ENCODE measurements at regions not wholly inside any gene's neighbourhood (a gene's known extent, or its start where the extent isn't known, plus 50 kb on each side); places are given as distances from the start of the nearest gene placed in this dataset.

DNA sequence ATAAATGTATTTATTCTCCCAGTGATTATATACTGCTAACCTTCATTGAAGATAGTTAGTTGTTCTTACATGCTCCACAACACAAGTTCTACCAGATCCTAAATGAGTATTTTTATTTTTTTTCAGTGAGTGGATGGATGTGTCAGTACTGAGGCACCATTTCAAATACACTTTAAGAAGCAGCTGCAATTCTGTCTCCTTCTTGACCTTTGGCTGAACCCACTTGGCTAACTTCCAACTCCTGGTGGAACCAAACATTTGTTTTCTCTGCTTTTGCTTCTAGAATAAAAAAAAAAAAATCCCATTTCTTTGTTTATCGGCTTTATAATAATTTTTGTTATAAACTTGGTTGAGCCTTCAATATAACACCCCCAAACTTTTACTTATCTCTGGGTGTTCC is 458.3 kb upstream of the MAP3K7 start:
- Histone ChIP-seq H3K9me3 (no peaks in the 10 kb centered on the region), H3K4me3 (no peak overlapping the region), H3K27ac (no peak overlapping the region), H3K36me3 (replicated peaks in 1 of 2; ENCODE audit: insufficient read depth in 1 of 2, low read depth in 2 of 2) (no peaks in the 10 kb centered on the region), H3K4me1 (no peaks in the 10 kb centered on the region), H3K27me3 (no peaks in the 10 kb centered on the region)
- no peak for ATAC-seq
- no peak for DNase-seq
- 57 to 65% methylated on average over 1 of the region's 1 CpG for WGBS, 2 donors
- intact Hi-C loops (cut with DNase I): no loop called here
- TF ChIP-seq POLR2A (IDR thresholded peaks at IDR 0.05): no peak
- TF ChIP-seq, protein P1, sequence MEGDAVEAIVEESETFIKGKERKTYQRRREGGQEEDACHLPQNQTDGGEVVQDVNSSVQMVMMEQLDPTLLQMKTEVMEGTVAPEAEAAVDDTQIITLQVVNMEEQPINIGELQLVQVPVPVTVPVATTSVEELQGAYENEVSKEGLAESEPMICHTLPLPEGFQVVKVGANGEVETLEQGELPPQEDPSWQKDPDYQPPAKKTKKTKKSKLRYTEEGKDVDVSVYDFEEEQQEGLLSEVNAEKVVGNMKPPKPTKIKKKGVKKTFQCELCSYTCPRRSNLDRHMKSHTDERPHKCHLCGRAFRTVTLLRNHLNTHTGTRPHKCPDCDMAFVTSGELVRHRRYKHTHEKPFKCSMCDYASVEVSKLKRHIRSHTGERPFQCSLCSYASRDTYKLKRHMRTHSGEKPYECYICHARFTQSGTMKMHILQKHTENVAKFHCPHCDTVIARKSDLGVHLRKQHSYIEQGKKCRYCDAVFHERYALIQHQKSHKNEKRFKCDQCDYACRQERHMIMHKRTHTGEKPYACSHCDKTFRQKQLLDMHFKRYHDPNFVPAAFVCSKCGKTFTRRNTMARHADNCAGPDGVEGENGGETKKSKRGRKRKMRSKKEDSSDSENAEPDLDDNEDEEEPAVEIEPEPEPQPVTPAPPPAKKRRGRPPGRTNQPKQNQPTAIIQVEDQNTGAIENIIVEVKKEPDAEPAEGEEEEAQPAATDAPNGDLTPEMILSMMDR (IDR thresholded peaks at IDR 0.05): no peak

DNA sequence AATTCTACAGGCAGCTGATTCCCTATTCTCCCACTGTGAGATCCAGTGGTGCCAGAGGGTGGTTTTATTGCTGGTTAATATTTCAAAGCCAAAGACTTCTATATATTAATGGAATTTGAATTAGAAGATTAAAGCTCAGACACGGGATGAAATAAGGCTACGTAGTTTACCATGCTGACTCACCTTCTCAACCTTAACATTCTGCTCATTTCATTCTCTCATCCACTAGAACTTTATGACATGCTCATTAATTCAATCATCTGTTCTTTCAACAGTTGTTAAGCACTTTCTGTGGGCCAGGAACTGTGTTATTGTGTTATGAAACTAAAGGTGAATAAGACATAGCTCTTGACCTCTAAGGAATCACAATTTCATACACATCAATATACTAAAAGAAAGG is 456.9 kb upstream of the MAP3K7 start:
- no peaks in the 10 kb centered on the region for H3K36me3 ChIP-seq (replicated peaks in 1 of 2; ENCODE audit: insufficient read depth in 1 of 2, low read depth in 2 of 2)
- ATAC-seq: no peak
- no peak for DNase-seq
- intact Hi-C loops (cut with DNase I): no loop called here
- no peak overlapping the region for H3K27ac ChIP-seq
- no peaks in the 10 kb centered on the region for H3K4me1 ChIP-seq
- 78 to 88% methylated on average over 2 of the region's 2 CpGs for WGBS, 2 donors
- no peaks in the 10 kb centered on the region for H3K27me3 ChIP-seq
- no peak overlapping the region for H3K4me3 ChIP-seq
- no peaks in the 10 kb centered on the region for H3K9me3 ChIP-seq
- TF ChIP-seq POLR2A (IDR thresholded peaks at IDR 0.05): no peak
- TF ChIP-seq, protein P1 (IDR thresholded peaks at IDR 0.05): no peak

DNA sequence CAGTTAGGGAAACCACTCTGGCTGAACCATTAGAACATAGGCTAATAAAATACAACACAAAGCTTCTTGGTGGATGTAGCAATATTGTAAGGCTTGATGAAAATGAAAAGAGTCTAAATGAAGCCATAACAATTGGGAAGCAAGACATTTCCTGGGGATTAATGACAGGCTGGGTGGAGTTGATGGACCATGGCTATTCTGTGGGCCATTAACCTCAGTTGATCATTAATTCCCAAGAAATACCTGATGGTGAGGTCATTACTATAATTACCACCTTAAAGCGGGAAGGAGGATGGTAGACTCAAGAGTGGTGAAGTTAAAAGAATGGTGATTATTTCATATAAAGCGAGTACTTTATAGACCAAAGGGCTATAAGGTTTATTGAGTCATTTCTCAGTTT is 455.8 kb upstream of the MAP3K7 start:
- no peaks in the 10 kb centered on the region for H3K4me1 ChIP-seq
- H3K9me3 ChIP-seq: no peaks in the 10 kb centered on the region
- no peak overlapping the region for H3K27ac ChIP-seq
- no peak overlapping the region for H3K4me3 ChIP-seq
- no peaks in the 10 kb centered on the region for H3K36me3 ChIP-seq (replicated peaks in 1 of 2; ENCODE audit: insufficient read depth in 1 of 2, low read depth in 2 of 2)
- DNase-seq (no peak), ATAC-seq (no peak)
- WGBS, 2 donors: 68 to 84% methylated on average over 2 of the region's 2 CpGs
- no peaks in the 10 kb centered on the region for H3K27me3 ChIP-seq
- TF ChIP-seq, protein P1 (IDR thresholded peaks at IDR 0.05): no peak
- TF ChIP-seq POLR2A (IDR thresholded peaks at IDR 0.05): no peak
- intact Hi-C loops (cut with DNase I): no loop called here

DNA sequence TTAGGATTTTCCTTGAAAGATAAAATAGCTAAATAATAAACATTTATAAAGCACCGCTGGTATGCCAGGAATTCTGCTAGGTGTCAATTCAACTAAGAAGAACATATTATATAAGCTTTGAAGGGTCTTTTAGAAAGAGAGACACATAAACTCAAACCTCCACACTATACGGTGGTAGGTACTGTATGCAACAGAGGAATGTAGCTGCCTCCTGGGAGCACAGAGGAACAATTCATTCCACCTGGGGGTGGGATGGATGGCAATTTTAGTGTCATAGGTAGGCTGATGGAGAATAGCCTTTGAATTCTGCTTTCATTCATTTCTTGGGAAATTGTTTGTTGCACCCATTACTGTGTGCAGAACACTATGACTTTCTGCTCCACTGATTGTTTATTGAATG is 447.1 kb upstream of the MAP3K7 start:
- no peaks in the 10 kb centered on the region for H3K36me3 ChIP-seq (replicated peaks in 1 of 2; ENCODE audit: insufficient read depth in 1 of 2, low read depth in 2 of 2)
- no peak for TF ChIP-seq POLR2A (IDR thresholded peaks at IDR 0.05)
- TF ChIP-seq, protein P1 (IDR thresholded peaks at IDR 0.05): no peak
- H3K4me3 ChIP-seq: no peak overlapping the region
- 61 to 79% methylated on average over 2 of the region's 2 CpGs for WGBS, 2 donors
- no peak for ATAC-seq
- no peak overlapping the region for H3K27ac ChIP-seq
- H3K9me3 ChIP-seq: no peaks in the 10 kb centered on the region
- DNase-seq: no peak
- no peaks in the 10 kb centered on the region for H3K4me1 ChIP-seq
- H3K27me3 ChIP-seq: no peaks in the 10 kb centered on the region
- intact Hi-C loops (cut with DNase I): no loop called here

DNA sequence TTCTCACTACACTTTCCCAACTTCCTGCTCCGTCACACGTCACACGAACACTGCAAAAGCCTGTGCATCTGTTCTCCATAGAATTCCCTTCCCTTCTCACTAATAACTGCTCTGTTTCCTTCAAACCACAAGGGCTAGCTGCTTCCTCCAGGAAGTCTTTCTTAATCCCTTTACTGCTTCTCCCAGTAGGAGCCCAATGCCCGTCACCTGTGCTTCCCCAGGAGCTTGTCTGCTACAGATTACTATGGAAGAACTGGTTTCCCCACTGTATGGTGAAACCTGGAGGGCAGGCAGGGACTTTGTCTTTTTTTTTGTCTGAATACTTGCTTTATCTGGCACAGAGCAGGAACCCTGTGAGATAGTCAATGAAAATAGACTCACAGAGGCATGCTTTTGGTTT is 444.7 kb upstream of the MAP3K7 start:
- H3K9me3 ChIP-seq: no peaks in the 10 kb centered on the region
- TF ChIP-seq, protein P1 (IDR thresholded peaks at IDR 0.05): no peak
- no peak for TF ChIP-seq POLR2A (IDR thresholded peaks at IDR 0.05)
- DNase-seq (no peak), ATAC-seq (no peak)
- WGBS, 2 donors: 66 to 77% methylated on average over 4 of the region's 4 CpGs
- no peaks in the 10 kb centered on the region for H3K4me1 ChIP-seq
- H3K36me3 ChIP-seq (replicated peaks in 1 of 2; ENCODE audit: insufficient read depth in 1 of 2, low read depth in 2 of 2): no peaks in the 10 kb centered on the region
- intact Hi-C loops (cut with DNase I): no loop called here
- no peaks in the 10 kb centered on the region for H3K27me3 ChIP-seq
- H3K4me3 ChIP-seq: no peak overlapping the region
- no peak overlapping the region for H3K27ac ChIP-seq

Data from body of pancreas (tissue), 4 donors.